ENCODE measurements at regions not wholly inside any gene's neighbourhood (a gene's known extent, or its start where the extent isn't known, plus 50 kb on each side); places are given as distances from the start of the nearest gene placed in this dataset.

- Mint-ChIP-seq H3K4me1 (no peaks in the 10 kb centered on the region), H3K27me3 (no peaks in the 10 kb centered on the region), H3K4me3 (no peak overlapping the region), H3K9me3 (peaks cover 18% of the 10 kb centered on the region), H3K27ac (no peak overlapping the region), H3K36me3 (peaks cover 5% of the 10 kb centered on the region)
Observed at GRCh38 chr11:23006730-23007129, 146.5 kb upstream of the CCDC179 start.

GRCh38 chr11:23010790-23011335 lies 150.6 kb upstream of the CCDC179 start:
- peaks cover 5% of the 10 kb centered on the region for H3K9me3 Mint-ChIP-seq
- no peak overlapping the region for H3K27ac Mint-ChIP-seq
- no peaks in the 10 kb centered on the region for H3K4me1 Mint-ChIP-seq

GRCh38 chr11:23012930-23013329 lies 152.7 kb upstream of the CCDC179 start:
- H3K27ac Mint-ChIP-seq: no peak overlapping the region
- H3K4me1 Mint-ChIP-seq: no peaks in the 10 kb centered on the region
- no peak overlapping the region for H3K4me3 Mint-ChIP-seq
- H3K9me3 Mint-ChIP-seq: no peaks in the 10 kb centered on the region
- H3K36me3 Mint-ChIP-seq: no peaks in the 10 kb centered on the region
- H3K27me3 Mint-ChIP-seq: no peaks in the 10 kb centered on the region

More at GRCh38 chr11:23010790-23011335, 150.6 kb upstream of the CCDC179 start:
- Mint-ChIP-seq H3K36me3 (no peaks in the 10 kb centered on the region), H3K27me3 (no peaks in the 10 kb centered on the region), H3K4me3 (no peak overlapping the region)

GRCh38 chr11:23013509-23013908 lies 153.2 kb upstream of the CCDC179 start:
- Mint-ChIP-seq H3K9me3 (no peaks in the 10 kb centered on the region), H3K36me3 (no peaks in the 10 kb centered on the region), H3K27me3 (no peaks in the 10 kb centered on the region), H3K27ac (no peak overlapping the region), H3K4me1 (no peaks in the 10 kb centered on the region), H3K4me3 (no peak overlapping the region)

GRCh38 chr11:23021287-23021863 lies 161.1 kb upstream of the CCDC179 start:
- no peaks in the 10 kb centered on the region for H3K4me1 Mint-ChIP-seq
- no peaks in the 10 kb centered on the region for H3K9me3 Mint-ChIP-seq
- no peaks in the 10 kb centered on the region for H3K27me3 Mint-ChIP-seq
- H3K36me3 Mint-ChIP-seq: no peaks in the 10 kb centered on the region
- H3K4me3 Mint-ChIP-seq: no peak overlapping the region
- no peak overlapping the region for H3K27ac Mint-ChIP-seq

- Mint-ChIP-seq H3K4me3 (no peak overlapping the region), H3K9me3 (no peaks in the 10 kb centered on the region), H3K27ac (no peak overlapping the region), H3K4me1 (no peaks in the 10 kb centered on the region), H3K27me3 (no peaks in the 10 kb centered on the region), H3K36me3 (no peaks in the 10 kb centered on the region)
Observed at GRCh38 chr11:23022854-23023253, 162.6 kb upstream of the CCDC179 start.

- Mint-ChIP-seq H3K27ac (no peak overlapping the region), H3K36me3 (no peaks in the 10 kb centered on the region), H3K27me3 (no peaks in the 10 kb centered on the region), H3K4me3 (no peak overlapping the region), H3K4me1 (no peaks in the 10 kb centered on the region), H3K9me3 (no peaks in the 10 kb centered on the region)
Observed at GRCh38 chr11:23023319-23023718, 163.0 kb upstream of the CCDC179 start.

- Mint-ChIP-seq H3K4me1 (no peaks in the 10 kb centered on the region), H3K9me3 (no peaks in the 10 kb centered on the region), H3K4me3 (no peak overlapping the region), H3K27ac (no peak overlapping the region), H3K36me3 (peaks cover 2% of the 10 kb centered on the region), H3K27me3 (no peaks in the 10 kb centered on the region)
Observed at GRCh38 chr11:23041001-23041503, 180.8 kb upstream of the CCDC179 start.

- peaks cover 1% of the 10 kb centered on the region for H3K36me3 Mint-ChIP-seq
- no peak overlapping the region for H3K27ac Mint-ChIP-seq
- no peak overlapping the region for H3K4me3 Mint-ChIP-seq
- no peaks in the 10 kb centered on the region for H3K9me3 Mint-ChIP-seq
- H3K4me1 Mint-ChIP-seq: no peaks in the 10 kb centered on the region
- H3K27me3 Mint-ChIP-seq: no peaks in the 10 kb centered on the region
Observed at GRCh38 chr11:23058656-23059055, 198.4 kb upstream of the CCDC179 start.

GRCh38 chr11:23063276-23063675 lies 203.0 kb upstream of the CCDC179 start:
- no peaks in the 10 kb centered on the region for H3K4me1 Mint-ChIP-seq
- H3K27me3 Mint-ChIP-seq: no peaks in the 10 kb centered on the region
- no peak overlapping the region for H3K27ac Mint-ChIP-seq
- H3K9me3 Mint-ChIP-seq: no peaks in the 10 kb centered on the region
- H3K36me3 Mint-ChIP-seq: peaks cover 1% of the 10 kb centered on the region
- no peak overlapping the region for H3K4me3 Mint-ChIP-seq

GRCh38 chr11:23078289-23078971 lies 218.2 kb upstream of the CCDC179 start:
- Mint-ChIP-seq H3K4me1 (no peaks in the 10 kb centered on the region), H3K9me3 (no peaks in the 10 kb centered on the region), H3K27ac (no peak overlapping the region), H3K36me3 (no peaks in the 10 kb centered on the region), H3K27me3 (no peaks in the 10 kb centered on the region), H3K4me3 (no peak overlapping the region)

- H3K27ac Mint-ChIP-seq: no peak overlapping the region
- H3K4me1 Mint-ChIP-seq: no peaks in the 10 kb centered on the region
- H3K4me3 Mint-ChIP-seq: no peak overlapping the region
- no peaks in the 10 kb centered on the region for H3K36me3 Mint-ChIP-seq
- H3K27me3 Mint-ChIP-seq: no peaks in the 10 kb centered on the region
- H3K9me3 Mint-ChIP-seq: no peaks in the 10 kb centered on the region
Observed at GRCh38 chr11:23079382-23079813, 219.1 kb upstream of the CCDC179 start.

- no peaks in the 10 kb centered on the region for H3K27me3 Mint-ChIP-seq
- no peak overlapping the region for H3K27ac Mint-ChIP-seq
- no peaks in the 10 kb centered on the region for H3K4me1 Mint-ChIP-seq
- H3K9me3 Mint-ChIP-seq: no peaks in the 10 kb centered on the region
- H3K36me3 Mint-ChIP-seq: no peaks in the 10 kb centered on the region
- no peak overlapping the region for H3K4me3 Mint-ChIP-seq
Observed at GRCh38 chr11:23087407-23087806, 227.1 kb upstream of the CCDC179 start.

- Mint-ChIP-seq H3K4me3 (no peak overlapping the region), H3K36me3 (no peaks in the 10 kb centered on the region), H3K9me3 (no peaks in the 10 kb centered on the region), H3K27ac (no peak overlapping the region), H3K27me3 (no peaks in the 10 kb centered on the region), H3K4me1 (no peaks in the 10 kb centered on the region)
Observed at GRCh38 chr11:23090659-23091058, 230.4 kb upstream of the CCDC179 start.

GRCh38 chr11:23095650-23096189 lies 235.4 kb upstream of the CCDC179 start:
- Mint-ChIP-seq H3K9me3 (no peaks in the 10 kb centered on the region), H3K27ac (no peak overlapping the region), H3K4me1 (no peaks in the 10 kb centered on the region), H3K4me3 (no peak overlapping the region), H3K27me3 (no peaks in the 10 kb centered on the region), H3K36me3 (no peaks in the 10 kb centered on the region)

- H3K27ac Mint-ChIP-seq: no peak overlapping the region
- H3K27me3 Mint-ChIP-seq: no peaks in the 10 kb centered on the region
- no peaks in the 10 kb centered on the region for H3K36me3 Mint-ChIP-seq
- no peak overlapping the region for H3K4me3 Mint-ChIP-seq
- no peaks in the 10 kb centered on the region for H3K4me1 Mint-ChIP-seq
- H3K9me3 Mint-ChIP-seq: no peaks in the 10 kb centered on the region
Observed at GRCh38 chr11:23097891-23098290, 237.6 kb upstream of the CCDC179 start.

Data from activated naive CD4-positive, alpha-beta T cell treated with anti-CD3 and anti-CD28 coated beads, Interleukin-2, amount 50 U/mL, for 24 hours (primary cell).